HCT116 (cell line): ENCODE measurements at regions not wholly inside any gene's neighbourhood (a gene's known extent, or its start where the extent isn't known, plus 50 kb on each side); places are given as distances from the start of the nearest gene placed in this dataset.

Experiments
- ATAC-seq: fragments of 200-7000 bp; cut with Tn5 transposase; 2 replicates; pipeline ENCODE4 v1.9.1; 2020; ENCODE audit warnings: mild to moderate bottlenecking, moderate library complexity
- BruUV-seq: library from RNA; stranded (reverse); fragments of 400-500 nt; replicated peaks from 2 replicates; lab custom pipeline; 2021; lab: Mats Ljungman, UMichigan
- CTCF ChIA-PET: fragments of 300-600 bp; sonication (Branson Sonifier 250); formaldehyde crosslinking; loops from one replicate; lab custom pipeline; 2021; ENCODE audit warnings: antibody characterized with exemption; lab: Charles Lee
- POLR2A ChIA-PET: fragments of 300-600, 350-600 bp; sonication (Branson Sonifier 250); formaldehyde crosslinking; loops from one replicate; lab custom pipeline; 2021; ENCODE audit warnings: antibody characterized with exemption; lab: Charles Lee
- RAD21 ChIA-PET, 2 experiments: fragments of 300-600 bp; sonication (Branson Sonifier 250); formaldehyde crosslinking; loops; one replicate each; lab custom pipeline; 2023; ENCODE audit warnings: low total read pairs in 2 of 2; ENCODE audit not compliant: uncharacterized antibody in 2 of 2, unreplicated experiment in 2 of 2, low non-redundant PET in 1 of 2; lab: Charles Lee
- DNase-seq: peaks from one replicate; pipeline ENCODE4 v3.0.0-alpha.2; 2010; ENCODE audit warnings: low read depth, low spot score
- H2AFZ ChIP-seq: fragments of 200-600 bp; shearing (Covaris generic), sonication (generic); 2 replicates; pipeline ENCODE4 v1.6.1; 2017; ENCODE audit warnings: low read depth, mixed run types, mixed read lengths, antibody characterized with exemption, low read length; ENCODE audit not compliant: poor library complexity, severe bottlenecking
- H3K27ac ChIP-seq: 2 replicates; pipeline ENCODE4 v1.5.1; 2012; ENCODE audit warnings: low read depth, low read length
- H3K27me3 ChIP-seq: fragments of 200-600 bp; sonication (generic); 2 replicates; pipeline ENCODE4 v1.6.1; 2016; ENCODE audit warnings: mixed run types, low read length, mixed read lengths; ENCODE audit not compliant: insufficient read depth
- H3K36me3 ChIP-seq, 2 experiments: fragments of 200-500 bp in 1 of 2; fragments of 200-600 bp in 1 of 2; sonication (Bioruptor generic) in 1 of 2; sonication (generic) in 1 of 2; 2 replicates each; pipeline versions ENCODE4 v1.5.1 to v1.6.1; 2014 to 2016; ENCODE audit warnings: low read length in 2 of 2, inconsistent platforms in 1 of 2, mixed read lengths in 1 of 2, mixed run types in 1 of 2; ENCODE audit not compliant: insufficient read depth in 2 of 2, control insufficient read depth in 1 of 2
- H3K4me1 ChIP-seq, 2 experiments: fragments of 200-600 bp in 1 of 2; sonication (generic) in 1 of 2; 2 replicates each; pipeline versions ENCODE4 v1.5.1 to v1.6.1; 2012 to 2017; ENCODE audit warnings: low read length in 2 of 2, inconsistent platforms in 1 of 2, mild to moderate bottlenecking in 1 of 2, mixed read lengths in 1 of 2, mixed run types in 1 of 2, moderate library complexity in 1 of 2; ENCODE audit not compliant: insufficient read depth in 2 of 2, control insufficient read depth in 1 of 2
- H3K4me2 ChIP-seq: fragments of 200-600 bp; sonication (generic); 2 replicates; pipeline ENCODE4 v1.6.1; 2017; ENCODE audit warnings: mixed run types, low read length, mixed read lengths
- H3K4me3 ChIP-seq, 2 experiments: fragments of 200-600 bp in 1 of 2; sonication (generic) in 1 of 2; replicated peaks in 1 of 2; 2 replicates each; pipeline ENCODE4 v1.5.1; 2011 to 2016; ENCODE audit warnings: low read length in 2 of 2, control low read depth in 1 of 2, low read depth in 1 of 2, mild to moderate bottlenecking in 1 of 2, mixed read lengths in 1 of 2, mixed run types in 1 of 2
- H3K79me2 ChIP-seq: fragments of 200-600 bp; sonication (generic); 2 replicates; pipeline ENCODE4 v1.6.1; 2017; ENCODE audit warnings: mild to moderate bottlenecking, mixed run types, low read length, moderate library complexity, mixed read lengths; ENCODE audit not compliant: insufficient read depth
- H3K9ac ChIP-seq: fragments of 200-600 bp; sonication (generic); 2 replicates; pipeline ENCODE4 v1.6.1; 2016; ENCODE audit warnings: low read length, mixed read lengths
- H3K9me2 ChIP-seq: fragments of 200-600 bp; sonication (generic), shearing (Covaris generic); 2 replicates; pipeline ENCODE4 v1.6.1; 2017; ENCODE audit warnings: mixed run types, mild to moderate bottlenecking, moderate library complexity; ENCODE audit not compliant: insufficient read depth
- H3K9me3 ChIP-seq, 2 experiments: fragments of 200-500 bp in 1 of 2; fragments of 200-600 bp in 1 of 2; sonication (Bioruptor generic) in 1 of 2; sonication (generic) in 1 of 2; 2 replicates each; pipeline ENCODE4 v1.6.1; 2014 to 2017; ENCODE audit warnings: low read length in 2 of 2, mixed read lengths in 2 of 2, inconsistent platforms in 1 of 2, low read depth in 1 of 2, mild to moderate bottlenecking in 1 of 2, mixed run types in 1 of 2, moderate library complexity in 1 of 2; ENCODE audit not compliant: control insufficient read depth in 1 of 2, insufficient read depth in 1 of 2
- H4K20me1 ChIP-seq: fragments of 200-600 bp; sonication (generic), shearing (Covaris generic); 2 replicates; pipeline ENCODE4 v1.6.1; 2017; ENCODE audit warnings: mixed run types, mild to moderate bottlenecking, moderate library complexity; ENCODE audit not compliant: insufficient read depth
- CEBPB ChIP-seq: IDR thresholded peaks from 2 replicates; pipeline ENCODE4 v1.6.1; 2012; ENCODE audit warnings: low read depth
- CTCF ChIP-seq, 3 experiments: fragments of 200-600 bp in 1 of 3; sonication (generic) in 1 of 3; IDR thresholded peaks in 2 of 3; conservative IDR thresholded peaks in 1 of 3; 2 replicates each; pipeline ENCODE4 v1.5.1; 2012 to 2017; ENCODE audit warnings: low read depth in 2 of 3, low read length in 2 of 3, antibody characterized with exemption in 1 of 3, borderline replicate concordance in 1 of 3, control low read depth in 1 of 3, mild to moderate bottlenecking in 1 of 3, mixed read lengths in 1 of 3, mixed run types in 1 of 3, moderate library complexity in 1 of 3; ENCODE audit not compliant: insufficient read depth in 1 of 3
- EGR1 ChIP-seq: IDR thresholded peaks from 2 replicates; pipeline ENCODE4 v1.6.1; 2012; ENCODE audit warnings: low read depth
- FOSL1 ChIP-seq: IDR thresholded peaks from 2 replicates; pipeline ENCODE4 v1.6.1; 2012; ENCODE audit warnings: low read depth
- JUND ChIP-seq: IDR thresholded peaks from 2 replicates; pipeline ENCODE4 v1.6.1; 2012
- POLR2A ChIP-seq: IDR thresholded peaks from 2 replicates; pipeline ENCODE4 v1.7.0; 2011; ENCODE audit warnings: borderline replicate concordance; ENCODE audit not compliant: insufficient read depth, insufficient read length; ENCODE audit errors: extremely low read depth
- POLR2AphosphoS5 ChIP-seq: IDR thresholded peaks from 2 replicates; pipeline ENCODE4 v1.6.1; 2011; ENCODE audit warnings: mild to moderate bottlenecking, low read depth, low read length, moderate library complexity
- SIN3A ChIP-seq: IDR thresholded peaks from 2 replicates; pipeline ENCODE4 v1.6.1; 2012; ENCODE audit warnings: low read depth
- YY1 ChIP-seq: IDR thresholded peaks from 2 replicates; pipeline ENCODE4 v1.6.1; 2011; ENCODE audit warnings: low read length, low read depth, moderate library complexity, mild to moderate bottlenecking; ENCODE audit not compliant: insufficient replicate concordance; ENCODE audit errors: extremely low read depth
- intact Hi-C: fragments of 100-400 bp; cut with micrococcal nuclease; formaldehyde crosslinking; loops from 2 replicates; pipeline ENCODE4 v1.10.0; 2022
- TF ChIP-seq, protein P1 (sequence below): IDR thresholded peaks from 2 replicates; pipeline ENCODE4 v1.6.1; 2012
- TF ChIP-seq, protein P2 (sequence below): IDR thresholded peaks from 2 replicates; pipeline ENCODE4 v1.6.1; 2012; ENCODE audit warnings: low read depth
- TF ChIP-seq, protein P3 (sequence below): IDR thresholded peaks from 2 replicates; pipeline ENCODE4 v1.6.1; 2012

DNA sequence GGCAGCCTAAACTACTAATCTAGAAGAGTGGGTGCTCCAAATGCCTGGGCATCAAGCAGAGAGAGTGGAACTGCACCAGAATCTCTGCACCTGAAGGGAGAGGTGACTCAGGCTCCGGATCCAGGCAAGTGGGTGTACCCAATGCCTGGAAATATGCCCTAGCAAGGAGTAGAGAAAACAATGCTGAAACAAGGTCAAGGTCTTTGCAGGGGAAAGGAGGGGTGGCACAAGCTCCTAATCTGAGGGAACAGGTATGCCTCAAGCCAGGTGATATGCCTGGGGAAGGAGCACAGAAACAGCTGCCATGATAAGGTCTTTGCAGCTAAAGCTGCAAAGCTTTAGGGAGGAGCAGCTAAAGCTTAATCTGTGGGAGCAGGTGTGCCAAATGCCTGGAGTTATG lies 136.0 kb upstream of the KITLG start:
- Histone ChIP-seq H3K9me3 (no peaks in the 10 kb centered on the region), H3K9me2 (no peaks in the 10 kb centered on the region), H2AFZ (peak overlapping the region; percentile 5), H4K20me1 (no peaks in the 10 kb centered on the region), H3K27me3 (no peaks in the 10 kb centered on the region), H3K4me3 (no peak overlapping the region), H3K27ac (no peak overlapping the region), H3K36me3 (no peaks in the 10 kb centered on the region), H3K4me2 (no peak overlapping the region), H3K4me1 (peaks cover 0 to 6% of the 10 kb centered on the region in 2 experiments; a peak in 1 of 4 replicates), H3K9ac (no peak overlapping the region), H3K79me2 (no peaks in the 10 kb centered on the region)
- no peak for DNase-seq
- intact Hi-C loops = no loop called here
- ChIA-PET RAD21 (interaction anchor here in 1 of 2 experiments (0.7 kb wide), 1 partner anchor 252 kb away, joined by 3 read pairs; no protein-coding TSS in a partner anchor), CTCF (no interaction called here), POLR2A (no interaction called here)
- no TSS peak for BruUV-seq
- no peak for ATAC-seq
- TF ChIP-seq SIN3A (no peak), POLR2A (no peak), CEBPB (no peak), POLR2AphosphoS5 (no peak), YY1 (no peak), CTCF (IDR thresholded peaks at IDR 0.05 in 2 of 3, conservative IDR thresholded peaks at IDR 0.05 in 1 of 3; ENCODE audit: borderline replicate concordance in 1 of 3, insufficient read depth in 1 of 3, low read depth in 2 of 3, low read length in 2 of 3) (no peak), FOSL1 (no peak), JUND (no peak), EGR1 (no peak)
- TF ChIP-seq, protein P1, sequence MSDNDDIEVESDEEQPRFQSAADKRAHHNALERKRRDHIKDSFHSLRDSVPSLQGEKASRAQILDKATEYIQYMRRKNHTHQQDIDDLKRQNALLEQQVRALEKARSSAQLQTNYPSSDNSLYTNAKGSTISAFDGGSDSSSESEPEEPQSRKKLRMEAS = no peak
- TF ChIP-seq, protein P2, sequence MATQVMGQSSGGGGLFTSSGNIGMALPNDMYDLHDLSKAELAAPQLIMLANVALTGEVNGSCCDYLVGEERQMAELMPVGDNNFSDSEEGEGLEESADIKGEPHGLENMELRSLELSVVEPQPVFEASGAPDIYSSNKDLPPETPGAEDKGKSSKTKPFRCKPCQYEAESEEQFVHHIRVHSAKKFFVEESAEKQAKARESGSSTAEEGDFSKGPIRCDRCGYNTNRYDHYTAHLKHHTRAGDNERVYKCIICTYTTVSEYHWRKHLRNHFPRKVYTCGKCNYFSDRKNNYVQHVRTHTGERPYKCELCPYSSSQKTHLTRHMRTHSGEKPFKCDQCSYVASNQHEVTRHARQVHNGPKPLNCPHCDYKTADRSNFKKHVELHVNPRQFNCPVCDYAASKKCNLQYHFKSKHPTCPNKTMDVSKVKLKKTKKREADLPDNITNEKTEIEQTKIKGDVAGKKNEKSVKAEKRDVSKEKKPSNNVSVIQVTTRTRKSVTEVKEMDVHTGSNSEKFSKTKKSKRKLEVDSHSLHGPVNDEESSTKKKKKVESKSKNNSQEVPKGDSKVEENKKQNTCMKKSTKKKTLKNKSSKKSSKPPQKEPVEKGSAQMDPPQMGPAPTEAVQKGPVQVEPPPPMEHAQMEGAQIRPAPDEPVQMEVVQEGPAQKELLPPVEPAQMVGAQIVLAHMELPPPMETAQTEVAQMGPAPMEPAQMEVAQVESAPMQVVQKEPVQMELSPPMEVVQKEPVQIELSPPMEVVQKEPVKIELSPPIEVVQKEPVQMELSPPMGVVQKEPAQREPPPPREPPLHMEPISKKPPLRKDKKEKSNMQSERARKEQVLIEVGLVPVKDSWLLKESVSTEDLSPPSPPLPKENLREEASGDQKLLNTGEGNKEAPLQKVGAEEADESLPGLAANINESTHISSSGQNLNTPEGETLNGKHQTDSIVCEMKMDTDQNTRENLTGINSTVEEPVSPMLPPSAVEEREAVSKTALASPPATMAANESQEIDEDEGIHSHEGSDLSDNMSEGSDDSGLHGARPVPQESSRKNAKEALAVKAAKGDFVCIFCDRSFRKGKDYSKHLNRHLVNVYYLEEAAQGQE = no peak
- TF ChIP-seq, protein P3, sequence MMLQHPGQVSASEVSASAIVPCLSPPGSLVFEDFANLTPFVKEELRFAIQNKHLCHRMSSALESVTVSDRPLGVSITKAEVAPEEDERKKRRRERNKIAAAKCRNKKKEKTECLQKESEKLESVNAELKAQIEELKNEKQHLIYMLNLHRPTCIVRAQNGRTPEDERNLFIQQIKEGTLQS = no peak
- TF ChIP-seq, all 23 proteins: peak for 0
